Left ventricle myocardium inferior (tissue), 1 donor: ENCODE measurements at regions not wholly inside any gene's neighbourhood (a gene's known extent, or its start where the extent isn't known, plus 50 kb on each side); places are given as distances from the start of the nearest gene placed in this dataset.

Experiments
- DNase-seq: peaks from one replicate; pipeline ENCODE4 v3.0.0-alpha.2; 2020
- H3K27ac ChIP-seq: fragments of 200-600 bp; replicated peaks from 2 replicates; pipeline ENCODE4 v1.8.0; 2021
- H3K27me3 ChIP-seq: fragments of 200-600 bp; 2 replicates; pipeline ENCODE4 v1.8.0; 2021; ENCODE audit warnings: low read depth
- H3K36me3 ChIP-seq: fragments of 200-600 bp; 2 replicates; pipeline ENCODE4 v1.8.0; 2021
- H3K4me1 ChIP-seq: fragments of 200-600 bp; 2 replicates; pipeline ENCODE4 v1.8.0; 2021
- H3K4me3 ChIP-seq: fragments of 200-600 bp; 2 replicates; pipeline ENCODE4 v1.8.0; 2021; ENCODE audit warnings: mild to moderate bottlenecking, moderate library complexity
- H3K9me3 ChIP-seq: fragments of 200-600 bp; replicated peaks from 2 replicates; pipeline ENCODE4 v1.8.0; 2021
- CTCF ChIP-seq: fragments of 200-600 bp; IDR thresholded peaks from 2 replicates; pipeline ENCODE4 v1.8.0; 2021; ENCODE audit warnings: antibody characterized with exemption, mild to moderate bottlenecking, borderline replicate concordance
- intact Hi-C: fragments of 100-400 bp; cut with micrococcal nuclease; formaldehyde crosslinking; loops from one replicate; pipeline ENCODE4 v1.11.0; 2022
- donor health status: DM: no; HTN: yes; CAD: no; lungs with severe emphysema.

GRCh38 chr11:70756756-70757155 is 358.4 kb downstream of the CTTN start:
- H3K27ac ChIP-seq = no peak overlapping the region
- H3K4me3 ChIP-seq = no peak overlapping the region
- no peak for DNase-seq
- peaks cover 60% of the 10 kb centered on the region for H3K27me3 ChIP-seq
- peaks cover 4% of the 10 kb centered on the region for H3K4me1 ChIP-seq
- peaks cover 4% of the 10 kb centered on the region for H3K9me3 ChIP-seq
- no peak for TF ChIP-seq CTCF
- H3K36me3 ChIP-seq = no peaks in the 10 kb centered on the region
- intact Hi-C loops = no loop called here

GRCh38 chr11:70757241-70757640 is 358.9 kb downstream of the CTTN start:
- Histone ChIP-seq H3K4me3 (no peak overlapping the region), H3K27me3 (peaks cover 63% of the 10 kb centered on the region), H3K36me3 (no peaks in the 10 kb centered on the region), H3K4me1 (peaks cover 4% of the 10 kb centered on the region), H3K27ac (no peak overlapping the region), H3K9me3 (peaks cover 4% of the 10 kb centered on the region)
- intact Hi-C loops = no loop called here
- TF ChIP-seq CTCF = no peak
- DNase-seq = no peak

GRCh38 chr11:70758206-70758605 is 359.9 kb downstream of the CTTN start:
- Histone ChIP-seq H3K27me3 (peaks cover 63% of the 10 kb centered on the region), H3K4me1 (peaks cover 4% of the 10 kb centered on the region), H3K4me3 (no peak overlapping the region), H3K9me3 (peaks cover 4% of the 10 kb centered on the region), H3K36me3 (no peaks in the 10 kb centered on the region), H3K27ac (no peak overlapping the region)
- intact Hi-C loops = no loop called here
- DNase-seq = no peak
- no peak for TF ChIP-seq CTCF

- intact Hi-C loops = no loop called here
- Histone ChIP-seq H3K27ac (no peak overlapping the region), H3K4me1 (peaks cover 4% of the 10 kb centered on the region), H3K36me3 (no peaks in the 10 kb centered on the region), H3K4me3 (no peak overlapping the region), H3K27me3 (peaks cover 63% of the 10 kb centered on the region), H3K9me3 (peaks cover 4% of the 10 kb centered on the region)
- no peak for DNase-seq
- no peak for TF ChIP-seq CTCF
Observed at GRCh38 chr11:70759846-70760245, 361.5 kb downstream of the CTTN start.

GRCh38 chr11:70760416-70761020 is 362.2 kb downstream of the CTTN start:
- Histone ChIP-seq H3K27ac (no peak overlapping the region), H3K4me1 (peaks cover 4% of the 10 kb centered on the region), H3K27me3 (peaks cover 63% of the 10 kb centered on the region), H3K4me3 (no peak overlapping the region), H3K9me3 (peaks cover 4% of the 10 kb centered on the region), H3K36me3 (no peaks in the 10 kb centered on the region)
- DNase-seq = no peak
- intact Hi-C loops = no loop called here
- TF ChIP-seq CTCF = no peak
